ENCODE measurements at regions not wholly inside any gene's neighbourhood (a gene's known extent, or its start where the extent isn't known, plus 50 kb on each side); places are given as distances from the start of the nearest gene placed in this dataset.
A peak's percentile ranks its signal among the peaks of the same experiment; 100 is the strongest.

- H3K27ac Mint-ChIP-seq = no peak overlapping the region
Measured at GRCh38 chr5:114207615-114208014, 154.3 kb upstream of the KCNN2 start.

GRCh38 chr5:114208120-114208519, 153.8 kb upstream of the KCNN2 start:
- Mint-ChIP-seq H3K4me1 (no peaks in the 10 kb centered on the region), H3K27me3 (no peaks in the 10 kb centered on the region), H3K36me3 (no peaks in the 10 kb centered on the region), H3K27ac (no peak overlapping the region), H3K4me3 (no peak overlapping the region), H3K9me3 (peaks cover 3% of the 10 kb centered on the region)
- ATAC-seq = no peak

More at GRCh38 chr5:114207615-114208014, 154.3 kb upstream of the KCNN2 start:
- peaks cover 3% of the 10 kb centered on the region for H3K9me3 Mint-ChIP-seq
- H3K4me3 Mint-ChIP-seq = no peak overlapping the region
- no peaks in the 10 kb centered on the region for H3K27me3 Mint-ChIP-seq
- no peak for ATAC-seq
- no peaks in the 10 kb centered on the region for H3K4me1 Mint-ChIP-seq
- H3K36me3 Mint-ChIP-seq = no peaks in the 10 kb centered on the region

- no peak for ATAC-seq
- no peaks in the 10 kb centered on the region for H3K4me1 Mint-ChIP-seq
- H3K27ac Mint-ChIP-seq = no peak overlapping the region
- H3K36me3 Mint-ChIP-seq = no peaks in the 10 kb centered on the region
- no peak overlapping the region for H3K4me3 Mint-ChIP-seq
- no peaks in the 10 kb centered on the region for H3K27me3 Mint-ChIP-seq
- peaks cover 3% of the 10 kb centered on the region for H3K9me3 Mint-ChIP-seq
Measured at GRCh38 chr5:114208588-114208987, 153.3 kb upstream of the KCNN2 start.

- Mint-ChIP-seq H3K27ac (no peak overlapping the region), H3K9me3 (peaks cover 3% of the 10 kb centered on the region), H3K27me3 (no peaks in the 10 kb centered on the region), H3K4me3 (no peak overlapping the region), H3K4me1 (no peaks in the 10 kb centered on the region), H3K36me3 (no peaks in the 10 kb centered on the region)
- ATAC-seq = no peak
Measured at GRCh38 chr5:114210662-114211061, 151.2 kb upstream of the KCNN2 start.

GRCh38 chr5:114221807-114222206, 140.1 kb upstream of the KCNN2 start:
- H3K27ac Mint-ChIP-seq = no peak overlapping the region
- no peaks in the 10 kb centered on the region for H3K27me3 Mint-ChIP-seq
- no peak for ATAC-seq
- peaks cover 13% of the 10 kb centered on the region for H3K9me3 Mint-ChIP-seq
- H3K4me1 Mint-ChIP-seq = no peaks in the 10 kb centered on the region
- H3K36me3 Mint-ChIP-seq = no peaks in the 10 kb centered on the region
- no peak overlapping the region for H3K4me3 Mint-ChIP-seq

- peaks cover 7% of the 10 kb centered on the region for H3K9me3 Mint-ChIP-seq
- H3K36me3 Mint-ChIP-seq = no peaks in the 10 kb centered on the region
- no peak overlapping the region for H3K4me3 Mint-ChIP-seq
- no peaks in the 10 kb centered on the region for H3K4me1 Mint-ChIP-seq
- no peaks in the 10 kb centered on the region for H3K27me3 Mint-ChIP-seq
- no peak overlapping the region for H3K27ac Mint-ChIP-seq
- no peak for ATAC-seq
Measured at GRCh38 chr5:114223866-114224265, 138.0 kb upstream of the KCNN2 start.

GRCh38 chr5:114237766-114238165, 124.1 kb upstream of the KCNN2 start:
- Mint-ChIP-seq H3K27me3 (no peaks in the 10 kb centered on the region), H3K4me1 (no peaks in the 10 kb centered on the region), H3K4me3 (no peak overlapping the region), H3K9me3 (no peaks in the 10 kb centered on the region), H3K27ac (no peak overlapping the region), H3K36me3 (no peaks in the 10 kb centered on the region)
- no peak for ATAC-seq

- no peaks in the 10 kb centered on the region for H3K36me3 Mint-ChIP-seq
- H3K27ac Mint-ChIP-seq = no peak overlapping the region
- no peak for ATAC-seq
- H3K9me3 Mint-ChIP-seq = no peaks in the 10 kb centered on the region
- no peaks in the 10 kb centered on the region for H3K4me1 Mint-ChIP-seq
- H3K4me3 Mint-ChIP-seq = no peak overlapping the region
- no peaks in the 10 kb centered on the region for H3K27me3 Mint-ChIP-seq
Measured at GRCh38 chr5:114238771-114239313, 123.0 kb upstream of the KCNN2 start.

GRCh38 chr5:114243281-114243971, 118.4 kb upstream of the KCNN2 start:
- no peaks in the 10 kb centered on the region for H3K27me3 Mint-ChIP-seq
- H3K4me1 Mint-ChIP-seq = no peaks in the 10 kb centered on the region
- H3K9me3 Mint-ChIP-seq = peaks cover 2% of the 10 kb centered on the region
- H3K36me3 Mint-ChIP-seq = no peaks in the 10 kb centered on the region
- no peak for ATAC-seq
- no peak overlapping the region for H3K4me3 Mint-ChIP-seq
- no peak overlapping the region for H3K27ac Mint-ChIP-seq

- no peaks in the 10 kb centered on the region for H3K36me3 Mint-ChIP-seq
- H3K9me3 Mint-ChIP-seq = peaks cover 2% of the 10 kb centered on the region
- H3K4me1 Mint-ChIP-seq = no peaks in the 10 kb centered on the region
- H3K4me3 Mint-ChIP-seq = no peak overlapping the region
- no peak overlapping the region for H3K27ac Mint-ChIP-seq
- ATAC-seq = no peak
- H3K27me3 Mint-ChIP-seq = no peaks in the 10 kb centered on the region
Measured at GRCh38 chr5:114243972-114244317, 117.9 kb upstream of the KCNN2 start.

- peaks cover 2% of the 10 kb centered on the region for H3K9me3 Mint-ChIP-seq
- H3K27ac Mint-ChIP-seq = no peak overlapping the region
- H3K4me3 Mint-ChIP-seq = no peak overlapping the region
- no peaks in the 10 kb centered on the region for H3K27me3 Mint-ChIP-seq
- H3K36me3 Mint-ChIP-seq = no peaks in the 10 kb centered on the region
- no peaks in the 10 kb centered on the region for H3K4me1 Mint-ChIP-seq
- no peak for ATAC-seq
Measured at GRCh38 chr5:114249823-114250222, 112.0 kb upstream of the KCNN2 start.

- no peak overlapping the region for H3K4me3 Mint-ChIP-seq
- H3K36me3 Mint-ChIP-seq = no peaks in the 10 kb centered on the region
- H3K9me3 Mint-ChIP-seq = peaks cover 2% of the 10 kb centered on the region
- no peak for ATAC-seq
- no peak overlapping the region for H3K27ac Mint-ChIP-seq
- no peaks in the 10 kb centered on the region for H3K4me1 Mint-ChIP-seq
- H3K27me3 Mint-ChIP-seq = no peaks in the 10 kb centered on the region
Measured at GRCh38 chr5:114250536-114250935, 111.3 kb upstream of the KCNN2 start.

GRCh38 chr5:114252226-114252625, 109.6 kb upstream of the KCNN2 start:
- H3K27me3 Mint-ChIP-seq = no peaks in the 10 kb centered on the region
- peaks cover 2% of the 10 kb centered on the region for H3K9me3 Mint-ChIP-seq
- H3K4me3 Mint-ChIP-seq = no peak overlapping the region
- ATAC-seq = no peak
- no peak overlapping the region for H3K27ac Mint-ChIP-seq
- H3K36me3 Mint-ChIP-seq = no peaks in the 10 kb centered on the region
- H3K4me1 Mint-ChIP-seq = no peaks in the 10 kb centered on the region

- H3K36me3 Mint-ChIP-seq = no peaks in the 10 kb centered on the region
- H3K27ac Mint-ChIP-seq = no peak overlapping the region
- no peaks in the 10 kb centered on the region for H3K9me3 Mint-ChIP-seq
- H3K4me3 Mint-ChIP-seq = no peak overlapping the region
- H3K4me1 Mint-ChIP-seq = no peaks in the 10 kb centered on the region
- no peak for ATAC-seq
- H3K27me3 Mint-ChIP-seq = peaks cover 7% of the 10 kb centered on the region
Measured at GRCh38 chr5:114255260-114255659, 106.6 kb upstream of the KCNN2 start.

- H3K27ac Mint-ChIP-seq = no peak overlapping the region
- H3K4me1 Mint-ChIP-seq = no peaks in the 10 kb centered on the region
- no peaks in the 10 kb centered on the region for H3K36me3 Mint-ChIP-seq
- H3K4me3 Mint-ChIP-seq = no peak overlapping the region
- ATAC-seq = no peak
- H3K27me3 Mint-ChIP-seq = peaks cover 9% of the 10 kb centered on the region
- no peaks in the 10 kb centered on the region for H3K9me3 Mint-ChIP-seq
Measured at GRCh38 chr5:114261989-114262388, 99.9 kb upstream of the KCNN2 start.

GRCh38 chr5:114265432-114266060, 96.3 kb upstream of the KCNN2 start:
- Mint-ChIP-seq H3K9me3 (no peaks in the 10 kb centered on the region), H3K27me3 (no peaks in the 10 kb centered on the region)
- peak; percentile 28 for ATAC-seq

More at GRCh38 chr5:114265432-114266060, 96.3 kb upstream of the KCNN2 start:
- Mint-ChIP-seq H3K27ac (no peak overlapping the region), H3K36me3 (no peaks in the 10 kb centered on the region), H3K4me3 (no peak overlapping the region), H3K4me1 (no peaks in the 10 kb centered on the region)

Data from stimulated activated memory B cell treated with anti-CD40 and anti-IgM and Interleukin-4, amounts not matched to agents 10 μg/mL and 1 μg/mL and 100 μg/mL, for 72 hours (primary cell).